Uterus (tissue), 2 donors: ENCODE measurements at regions not wholly inside any gene's neighbourhood (a gene's known extent, or its start where the extent isn't known, plus 50 kb on each side); places are given as distances from the start of the nearest gene placed in this dataset.

Experiments
- CTCF ChIP-seq, 4 experiments: fragments of 200-600 bp in 2 of 4; fragments of 450-650 bp in 2 of 4; sonication (generic) in 2 of 4; IDR thresholded peaks; one replicate each; pipeline ENCODE4 v1.5.1; 2016 to 2019; ENCODE audit warnings: antibody characterized with exemption in 4 of 4, mild to moderate bottlenecking in 2 of 4, moderate library complexity in 1 of 4
- POLR2A ChIP-seq, 2 donors: fragments of 450-650 bp; IDR thresholded peaks; one replicate each; pipeline ENCODE4 v1.6.1; 2016; ENCODE audit warnings: antibody characterized with exemption in 2 of 2, mild to moderate bottlenecking in 1 of 2, moderate library complexity in 1 of 2

- no peak for TF ChIP-seq CTCF (IDR thresholded peaks at IDR 0.05)
- TF ChIP-seq POLR2A (IDR thresholded peaks at IDR 0.05), result no peak
Measured at GRCh38 chr1:208479435-208479834, 235.3 kb upstream of the PLXNA2 start.
